T-helper 1 cell (primary cell): ENCODE measurements at regions not wholly inside any gene's neighbourhood (a gene's known extent, or its start where the extent isn't known, plus 50 kb on each side); places are given as distances from the start of the nearest gene placed in this dataset.
"Not testable (repeated sequence)": the region's sequence is repeated elsewhere in the genome, so short reads cannot be mapped to it uniquely, and the experiment has no call there.

Experiments used
- DNase-seq, 5 donors: peaks; one replicate each; pipeline ENCODE4 v3.0.0-alpha.2; 2012 to 2020

- no peak for DNase-seq
Observed at GRCh38 chr10:121338206-121338980, 259.9 kb downstream of the FGFR2 start.

GRCh38 chr10:121339114-121339513, 259.1 kb downstream of the FGFR2 start:
- DNase-seq: no peak

DNA sequence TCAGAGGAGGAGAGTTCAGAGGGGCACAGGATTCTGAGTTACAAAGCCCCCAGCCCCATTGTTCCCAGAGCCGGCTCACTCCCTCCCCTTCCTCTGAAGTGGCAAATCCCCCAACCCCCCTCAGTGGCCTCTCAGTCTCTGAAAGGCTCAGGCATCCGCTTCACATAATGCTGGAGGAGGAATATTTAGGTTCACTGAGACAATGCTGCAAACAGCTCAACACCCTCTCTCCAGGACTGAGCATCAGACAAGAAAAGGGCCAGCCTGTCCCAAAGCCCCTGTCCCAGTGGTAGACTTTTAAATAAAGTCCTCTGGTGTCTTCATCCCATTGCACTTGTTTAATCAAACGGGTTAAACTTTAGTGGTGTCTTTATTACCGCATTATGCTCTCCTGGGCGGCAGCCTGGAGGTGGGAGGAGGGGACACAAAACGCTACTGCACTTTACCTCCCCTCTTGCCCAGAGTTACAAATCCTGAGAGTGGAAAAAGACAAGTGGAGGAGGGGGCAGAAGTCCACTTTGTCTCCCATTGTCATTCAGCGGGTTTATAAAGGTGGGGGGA, 257.9 kb downstream of the FGFR2 start:
- no peak for DNase-seq

GRCh38 chr10:121351540-121351939, 246.7 kb downstream of the FGFR2 start:
- DNase-seq: no peak

- DNase-seq: no peak
Observed at GRCh38 chr10:121352231-121352855, 245.9 kb downstream of the FGFR2 start.

GRCh38 chr10:121355161-121355560, 243.1 kb downstream of the FGFR2 start:
- DNase-seq: no peak

GRCh38 chr10:121356183-121356582, 242.1 kb downstream of the FGFR2 start:
- DNase-seq: no peak

DNA sequence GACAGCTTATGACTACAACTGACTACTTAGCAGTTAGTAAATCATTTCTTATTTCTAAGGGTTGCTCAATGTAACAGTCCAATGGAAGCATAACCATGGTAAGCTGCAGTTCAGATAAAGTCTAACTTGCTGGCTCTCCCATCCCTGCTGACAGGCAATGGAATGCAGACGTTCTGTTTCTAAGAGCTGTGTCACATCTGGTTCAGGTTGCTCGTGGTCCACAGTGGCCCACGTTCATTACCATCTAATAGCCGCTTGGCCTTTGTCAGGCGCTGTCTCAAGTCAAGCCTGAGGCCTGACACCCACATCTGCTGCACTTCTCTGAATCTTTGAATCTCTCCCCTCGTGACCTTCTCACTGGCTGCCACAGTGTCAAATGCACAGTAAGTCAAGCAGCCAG, 240.8 kb downstream of the FGFR2 start:
- no peak for DNase-seq

DNA sequence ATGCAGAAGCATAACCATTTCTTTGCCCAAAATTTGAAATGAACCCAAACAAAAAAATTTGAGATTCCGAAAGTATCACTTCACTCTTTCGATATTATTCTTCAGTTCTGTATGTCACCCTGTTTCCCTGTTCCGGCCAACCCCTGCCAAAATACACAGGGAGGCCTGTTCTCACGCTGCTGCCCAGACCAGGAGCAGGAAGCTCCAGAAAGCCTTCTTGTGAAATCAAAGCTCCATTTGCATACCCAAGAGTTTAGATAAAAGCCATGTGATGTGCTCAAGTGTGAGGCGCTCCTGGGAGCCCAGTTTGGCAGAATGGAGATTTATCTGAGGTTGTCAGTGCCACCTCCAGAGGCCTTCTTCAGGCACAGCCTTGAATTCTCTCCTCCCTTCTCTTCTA, 236.2 kb downstream of the FGFR2 start:
- DNase-seq: no peak

DNA sequence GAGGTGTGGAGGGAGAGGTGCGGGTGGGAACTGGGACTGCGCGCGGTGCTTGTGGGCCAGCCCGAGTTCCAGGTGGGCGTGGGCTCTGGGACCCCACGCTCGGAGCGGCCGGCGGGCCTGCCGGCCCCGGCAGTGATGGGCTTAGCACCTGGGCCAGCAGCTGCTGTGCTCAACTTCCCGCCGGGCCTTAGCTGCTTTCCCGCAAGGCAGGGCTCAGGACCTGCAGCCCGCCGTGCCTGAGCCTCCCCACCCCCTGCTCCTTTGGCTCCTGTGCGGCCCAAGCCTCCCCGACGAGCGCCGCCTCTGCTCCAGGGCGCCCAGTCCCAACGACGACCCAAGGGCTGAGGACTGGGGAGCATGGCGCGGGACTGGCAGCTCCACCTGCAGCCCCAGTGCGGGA, 232.7 kb downstream of the FGFR2 start:
- no peak for DNase-seq

- DNase-seq: no peak
Observed at GRCh38 chr10:121368347-121369025, 229.8 kb downstream of the FGFR2 start.

DNA sequence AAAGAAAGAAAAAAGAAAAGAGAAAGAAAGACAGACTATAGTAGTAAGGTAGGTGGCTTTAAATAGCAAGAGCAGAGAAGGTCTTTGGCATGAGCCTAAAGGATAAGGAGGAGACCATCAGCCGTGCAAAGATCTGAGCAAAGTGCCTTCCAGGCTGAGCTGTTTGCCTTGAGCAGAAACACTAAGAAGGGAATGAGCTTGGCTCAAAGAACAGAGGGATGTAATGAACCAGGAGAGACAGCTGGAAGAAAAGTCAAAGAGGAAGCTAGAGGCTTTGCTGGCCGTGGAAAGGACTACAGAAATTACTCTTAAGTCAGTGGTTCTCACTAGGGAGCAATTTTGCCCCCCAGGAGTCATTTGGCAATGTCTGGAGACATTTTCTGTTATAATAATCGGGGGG, 228.6 kb downstream of the FGFR2 start:
- no peak for DNase-seq

GRCh38 chr10:121371836-121372235, 226.4 kb downstream of the FGFR2 start:
- no peak for DNase-seq

GRCh38 chr10:121373411-121373810, 224.8 kb downstream of the FGFR2 start:
- DNase-seq: no peak

DNA sequence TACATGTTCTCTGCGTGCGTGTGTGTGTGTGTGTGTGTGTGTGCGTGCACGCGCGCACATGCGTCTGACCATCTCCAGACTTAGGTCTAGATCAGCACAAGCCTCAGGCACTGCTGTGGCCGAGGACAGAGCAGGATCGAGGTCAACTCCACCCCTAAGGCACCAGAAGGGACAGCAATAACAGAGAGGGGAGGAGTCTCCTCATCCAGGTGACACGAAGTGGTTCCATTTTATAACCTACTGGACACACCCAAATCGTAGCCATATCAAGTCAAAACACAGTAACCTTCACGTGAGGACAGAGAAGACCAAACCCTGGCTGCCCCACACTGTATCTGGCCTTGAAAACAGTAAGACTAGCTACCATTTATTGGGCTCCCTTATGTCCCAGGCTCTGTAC, 224.1 kb downstream of the FGFR2 start:
- no peak for DNase-seq

- DNase-seq: no peak
Observed at GRCh38 chr10:121375172-121375571, 223.1 kb downstream of the FGFR2 start.

GRCh38 chr10:121378251-121378801, 219.9 kb downstream of the FGFR2 start:
- no peak for DNase-seq

DNA sequence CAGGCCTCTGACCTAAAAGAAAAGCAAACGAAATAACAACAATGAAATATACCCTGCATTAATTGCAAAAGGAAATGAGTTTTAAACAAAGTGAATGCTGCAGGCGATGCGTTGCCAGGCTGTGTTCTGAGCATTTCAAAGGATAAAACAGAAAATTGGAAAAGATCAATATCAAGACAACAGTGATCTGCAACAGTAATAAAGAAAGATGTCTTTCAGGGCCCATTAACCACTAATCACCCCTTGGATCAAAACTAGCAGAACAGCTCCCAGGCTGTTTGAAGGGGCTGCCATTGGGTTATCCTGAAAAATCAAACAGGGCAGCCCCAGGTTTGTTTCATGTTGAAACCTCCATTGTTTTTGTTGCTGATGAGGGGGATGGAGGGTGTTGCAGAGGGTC, 219.2 kb downstream of the FGFR2 start:
- DNase-seq: no peak

- DNase-seq: no peak
Observed at GRCh38 chr10:121380211-121380610, 218.0 kb downstream of the FGFR2 start.

- not testable (repeated sequence) for DNase-seq
Observed at GRCh38 chr10:121382029-121382520, 216.2 kb downstream of the FGFR2 start.

- DNase-seq: no peak
Observed at GRCh38 chr10:121385136-121385535, 213.1 kb downstream of the FGFR2 start.

GRCh38 chr10:121392657-121393056, 205.6 kb downstream of the FGFR2 start:
- DNase-seq: no peak

GRCh38 chr10:121393522-121393921, 204.7 kb downstream of the FGFR2 start:
- no peak for DNase-seq
